Bronchial epithelial cell (primary cell): ENCODE measurements at regions not wholly inside any gene's neighbourhood (a gene's known extent, or its start where the extent isn't known, plus 50 kb on each side); places are given as distances from the start of the nearest gene placed in this dataset.
"Not testable (repeated sequence)": the region's sequence is repeated elsewhere in the genome, so short reads cannot be mapped to it uniquely, and the experiment has no call there.

Experiments used
- DNase-seq: peaks from one replicate; pipeline ENCODE4 v3.0.0-alpha.2; 2010; ENCODE audit warnings: low read depth
- FAIRE-seq: peaks from 2 replicates; lab custom pipeline; 2011; peaks lifted over from hg19 to GRCh38; lab: Jason Lieb, UNC
- H3K27me3 ChIP-seq: 2 replicates; pipeline ENCODE4 v1.5.1; 2011; ENCODE audit warnings: low read length; ENCODE audit not compliant: control insufficient read depth, insufficient read depth
- H3K36me3 ChIP-seq: 2 replicates; pipeline ENCODE4 v1.5.1; 2011; ENCODE audit warnings: low read length; ENCODE audit not compliant: control insufficient read depth, insufficient read depth
- H3K4me3 ChIP-seq: 2 replicates; pipeline ENCODE4 v1.5.1; 2011; ENCODE audit warnings: mild to moderate bottlenecking, low read depth, low read length, control low read depth
- TF ChIP-seq, protein P1 (sequence below): IDR thresholded peaks from 2 replicates; pipeline ENCODE4 v1.5.1; 2011; ENCODE audit warnings: mild to moderate bottlenecking, moderate library complexity, low read length, control low read depth, inconsistent platforms; ENCODE audit not compliant: insufficient read depth, severe bottlenecking

DNA sequence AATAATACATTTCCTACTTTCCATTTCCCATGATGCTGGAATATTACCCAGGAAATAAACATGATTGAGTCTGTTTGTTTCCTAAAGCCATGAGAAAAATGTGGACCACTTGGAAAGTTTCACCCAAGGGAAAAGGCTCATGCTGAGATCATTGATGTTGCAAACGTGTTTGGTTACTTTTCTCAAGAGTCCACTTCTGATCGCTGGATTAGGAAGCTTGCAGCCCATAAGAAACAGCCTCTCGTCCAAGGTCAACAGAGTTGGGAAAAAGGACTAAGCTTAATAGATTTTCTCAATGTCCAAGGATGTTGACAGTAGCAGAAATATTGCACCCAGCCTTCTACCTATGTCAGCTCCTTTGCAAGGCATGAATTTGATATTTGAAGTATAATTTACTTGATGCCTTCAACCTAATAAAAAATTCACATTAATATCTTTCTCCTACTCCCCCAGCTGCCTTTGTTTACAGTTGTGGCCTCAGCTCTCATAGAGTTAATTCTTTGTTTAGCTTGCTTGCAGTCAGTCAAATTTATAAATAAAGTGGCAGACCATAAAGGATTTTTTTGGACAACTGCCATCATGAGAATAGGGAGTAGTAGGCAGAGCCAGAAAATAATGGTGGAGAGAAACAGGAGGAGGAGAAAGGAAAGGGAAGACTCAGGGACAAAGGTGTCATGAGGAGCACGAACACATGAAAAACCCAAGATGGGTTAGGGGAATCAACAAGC, 65.6 kb upstream of the BLTP1 start:
- H3K4me3 ChIP-seq = no peak overlapping the region
- FAIRE-seq (no peak), DNase-seq (no peak)
- H3K27me3 ChIP-seq = no peaks in the 10 kb centered on the region
- no peaks in the 10 kb centered on the region for H3K36me3 ChIP-seq
- TF ChIP-seq, protein P1, sequence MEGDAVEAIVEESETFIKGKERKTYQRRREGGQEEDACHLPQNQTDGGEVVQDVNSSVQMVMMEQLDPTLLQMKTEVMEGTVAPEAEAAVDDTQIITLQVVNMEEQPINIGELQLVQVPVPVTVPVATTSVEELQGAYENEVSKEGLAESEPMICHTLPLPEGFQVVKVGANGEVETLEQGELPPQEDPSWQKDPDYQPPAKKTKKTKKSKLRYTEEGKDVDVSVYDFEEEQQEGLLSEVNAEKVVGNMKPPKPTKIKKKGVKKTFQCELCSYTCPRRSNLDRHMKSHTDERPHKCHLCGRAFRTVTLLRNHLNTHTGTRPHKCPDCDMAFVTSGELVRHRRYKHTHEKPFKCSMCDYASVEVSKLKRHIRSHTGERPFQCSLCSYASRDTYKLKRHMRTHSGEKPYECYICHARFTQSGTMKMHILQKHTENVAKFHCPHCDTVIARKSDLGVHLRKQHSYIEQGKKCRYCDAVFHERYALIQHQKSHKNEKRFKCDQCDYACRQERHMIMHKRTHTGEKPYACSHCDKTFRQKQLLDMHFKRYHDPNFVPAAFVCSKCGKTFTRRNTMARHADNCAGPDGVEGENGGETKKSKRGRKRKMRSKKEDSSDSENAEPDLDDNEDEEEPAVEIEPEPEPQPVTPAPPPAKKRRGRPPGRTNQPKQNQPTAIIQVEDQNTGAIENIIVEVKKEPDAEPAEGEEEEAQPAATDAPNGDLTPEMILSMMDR = no peak

DNA sequence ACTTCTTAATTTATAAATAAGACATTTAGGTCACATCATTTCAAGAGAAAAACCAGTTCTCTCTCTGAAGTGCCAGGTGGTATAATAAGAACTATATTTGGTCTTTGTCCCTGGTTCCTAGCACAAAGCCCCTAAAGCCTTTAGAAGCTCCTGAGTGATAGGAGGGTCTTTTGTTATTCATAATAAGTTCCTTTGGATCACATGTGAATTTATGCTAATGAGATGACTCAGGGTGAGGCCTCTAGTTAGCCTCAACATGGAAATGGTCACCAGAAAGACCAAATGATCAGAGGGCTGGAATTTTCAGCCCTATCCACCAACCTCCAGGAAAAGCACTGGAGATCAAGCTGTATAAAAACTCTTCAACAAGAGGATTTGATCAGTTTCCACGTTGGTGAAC, 68.1 kb upstream of the BLTP1 start:
- no peak for DNase-seq
- Histone ChIP-seq H3K4me3 (no peak overlapping the region), H3K36me3 (no peaks in the 10 kb centered on the region), H3K27me3 (no peaks in the 10 kb centered on the region)
- TF ChIP-seq, protein P1 = no peak
- no peak for FAIRE-seq

DNA sequence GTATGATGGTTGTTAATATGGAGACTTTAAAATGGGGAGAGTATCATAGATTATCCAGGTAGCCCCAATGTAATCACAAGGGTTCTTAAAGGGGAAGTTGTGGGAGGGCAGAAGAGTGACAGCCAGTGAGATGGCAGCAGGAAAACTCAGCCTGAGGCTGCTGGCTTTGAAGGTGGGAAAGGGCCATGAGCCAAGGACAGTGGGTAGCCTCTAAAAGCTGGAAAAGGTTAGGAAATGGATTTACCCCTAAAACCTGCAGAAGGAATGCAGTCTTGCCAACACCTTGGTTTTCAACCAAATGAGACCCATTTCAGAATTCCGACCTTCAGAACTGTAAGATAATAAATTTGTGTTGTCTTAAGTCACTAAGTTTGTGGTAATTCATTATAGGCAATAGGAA, 68.8 kb upstream of the BLTP1 start:
- H3K27me3 ChIP-seq = no peaks in the 10 kb centered on the region
- TF ChIP-seq, protein P1 = no peak
- no peak for FAIRE-seq
- no peak overlapping the region for H3K4me3 ChIP-seq
- no peaks in the 10 kb centered on the region for H3K36me3 ChIP-seq
- DNase-seq = no peak

DNA sequence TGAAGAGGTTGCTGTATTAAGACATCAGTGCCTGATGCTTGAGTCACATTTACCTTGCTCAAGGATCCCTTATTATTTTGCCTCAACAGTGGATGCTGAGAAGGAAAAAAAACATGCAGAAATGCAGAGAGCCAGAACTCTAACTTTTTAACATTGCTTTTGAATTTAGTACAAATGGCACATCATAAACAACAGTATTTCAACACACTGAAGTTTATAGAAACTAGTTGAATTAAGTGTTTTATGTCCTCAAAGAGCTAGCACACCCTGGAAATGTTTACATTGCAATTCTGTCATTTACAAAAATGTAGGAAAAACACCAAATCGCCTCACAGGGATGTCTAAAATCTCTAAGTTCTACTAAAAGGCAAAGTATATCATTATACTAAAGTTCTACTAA, 69.5 kb upstream of the BLTP1 start:
- TF ChIP-seq, protein P1 = no peak
- DNase-seq (no peak), FAIRE-seq (no peak)
- Histone ChIP-seq H3K27me3 (no peaks in the 10 kb centered on the region), H3K36me3 (no peaks in the 10 kb centered on the region), H3K4me3 (no peak overlapping the region)

DNA sequence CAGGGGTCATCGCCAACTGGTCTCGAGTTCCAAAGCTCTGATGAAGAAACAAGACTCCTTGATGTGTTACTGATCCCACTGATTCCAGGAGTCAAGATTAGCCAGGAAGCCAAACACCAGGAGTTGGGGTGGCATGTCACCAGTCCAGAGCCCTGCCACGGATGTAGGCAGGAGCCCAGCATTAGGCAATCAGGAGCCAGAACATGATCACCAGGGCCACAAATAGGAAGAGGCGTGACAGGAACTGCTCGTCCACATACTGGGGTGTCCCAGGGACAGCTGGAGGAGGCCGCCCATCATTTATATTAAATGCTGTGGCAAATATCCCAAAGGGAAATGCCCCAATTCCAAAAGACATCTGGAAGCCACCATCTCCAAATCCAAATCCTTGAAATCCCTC, 74.5 kb upstream of the BLTP1 start:
- not testable (repeated sequence) for H3K36me3 ChIP-seq, DNase-seq, H3K27me3 ChIP-seq, H3K4me3 ChIP-seq
- FAIRE-seq = peak; percentile 100

DNA sequence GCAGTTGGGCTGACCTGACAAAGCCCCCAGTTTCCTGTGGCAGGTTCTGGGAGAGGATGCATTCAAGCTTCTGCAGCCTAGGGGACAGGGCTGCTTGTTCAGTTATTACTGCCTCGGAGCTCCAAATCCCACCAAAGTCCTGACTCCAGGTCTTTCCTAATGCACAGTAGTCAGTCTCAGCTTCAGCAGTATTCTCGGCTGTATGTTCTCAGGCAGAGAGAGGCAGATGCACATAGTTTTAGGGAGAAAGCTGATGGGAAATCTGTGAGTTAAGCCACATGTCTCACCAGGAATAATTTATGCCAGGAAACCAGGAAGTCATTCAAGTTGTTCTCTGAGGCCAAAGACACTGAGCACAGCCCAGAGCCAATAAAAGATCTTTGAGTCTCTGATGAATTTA, 75.3 kb upstream of the BLTP1 start:
- not testable (repeated sequence) for DNase-seq, H3K4me3 ChIP-seq, H3K27me3 ChIP-seq, H3K36me3 ChIP-seq
- FAIRE-seq = peak; percentile 79

DNA sequence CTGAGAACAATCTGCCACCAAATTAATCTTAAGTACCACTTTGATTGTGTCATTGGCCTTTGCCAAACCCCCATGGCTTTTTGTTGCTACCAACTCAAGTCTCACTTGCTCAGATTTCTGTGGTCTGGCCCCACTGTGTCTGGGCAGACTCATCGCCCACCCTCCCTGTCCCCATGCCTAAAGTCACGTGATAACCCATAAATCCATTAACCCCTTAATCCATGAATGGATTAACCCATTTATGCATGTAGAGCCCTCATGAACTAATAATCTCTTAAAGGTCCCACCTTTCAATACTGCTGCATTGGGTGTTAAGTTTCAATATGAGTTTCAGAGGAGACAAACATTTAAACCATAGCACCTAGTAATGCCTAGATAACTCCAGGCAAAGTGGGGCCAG, 78.5 kb upstream of the BLTP1 start:
- no peak overlapping the region for H3K4me3 ChIP-seq
- no peaks in the 10 kb centered on the region for H3K27me3 ChIP-seq
- FAIRE-seq (no peak), DNase-seq (no peak)
- H3K36me3 ChIP-seq = no peaks in the 10 kb centered on the region
- TF ChIP-seq, protein P1 = no peak
